GM12878 (cell line): ENCODE measurements at regions not wholly inside any gene's neighbourhood (a gene's known extent, or its start where the extent isn't known, plus 50 kb on each side); places are given as distances from the start of the nearest gene placed in this dataset.

ENCODE experiments used
- ATAC-seq: fragments of 200-7000 bp; cut with Tn5 transposase; 3 replicates; pipeline ENCODE4 v1.9.1; 2020; ENCODE audit warnings: mild to moderate bottlenecking, moderate library complexity
- BruUV-seq: library from RNA; stranded (reverse); fragments of 400-500 nt; replicated peaks from 2 replicates; lab custom pipeline; 2021; lab: Mats Ljungman, UMichigan
- CTCF ChIA-PET: fragments of 300-600 bp; sonication (Branson Sonifier 250); formaldehyde crosslinking; extraction: SDS; loops from one replicate; lab custom pipeline; 2021; ENCODE audit warnings: inconsistent platforms; lab: Yijun Ruan, JAX
- POLR2A ChIA-PET: fragments of 350-600 bp; formaldehyde crosslinking; extraction: SDS; loops from one replicate; lab custom pipeline; 2021; ENCODE audit warnings: inconsistent platforms; lab: Charles Lee
- RAD21 ChIA-PET: fragments of 300-600 bp; sonication (Branson Sonifier 250); formaldehyde crosslinking; loops from one replicate; lab custom pipeline; 2023; ENCODE audit warnings: antibody characterized with exemption; ENCODE audit not compliant: unreplicated experiment; lab: Charles Lee
- SMC1A ChIA-PET: fragments of 300-600 bp; sonication (Branson Sonifier 250); formaldehyde crosslinking; loops from one replicate; lab custom pipeline; 2023; ENCODE audit not compliant: unreplicated experiment, uncharacterized antibody; lab: Charles Lee
- DNase-seq: peaks from one replicate; pipeline ENCODE4 v3.0.0-alpha.2; 2011; ENCODE audit warnings: low read depth, low spot score
- FAIRE-seq: peaks from 3 replicates; lab custom pipeline; 2011; peaks lifted over from hg19 to GRCh38; lab: Jason Lieb, UNC
- H2AFZ ChIP-seq: 2 replicates; pipeline ENCODE4 v1.6.0; 2011; ENCODE audit warnings: low read depth, low read length, control low read depth; ENCODE audit not compliant: control insufficient read depth
- H3K27ac ChIP-seq: 2 replicates; pipeline ENCODE4 v1.5.1; 2011; ENCODE audit warnings: control low read depth; ENCODE audit not compliant: control insufficient read depth, insufficient read depth
- H3K27me3 ChIP-seq, 2 experiments: replicated peaks in 1 of 2; 2 replicates each; pipeline versions ENCODE4 v1.6.0 to v1.6.1; 2011; ENCODE audit warnings: low read length in 1 of 2; ENCODE audit not compliant: control insufficient read depth in 2 of 2, insufficient read depth in 2 of 2
- H3K36me3 ChIP-seq, 2 experiments: 2 replicates each; pipeline ENCODE4 v1.5.1; 2011; ENCODE audit warnings: low read length in 1 of 2; ENCODE audit not compliant: control insufficient read depth in 2 of 2, insufficient read depth in 2 of 2
- H3K4me1 ChIP-seq: 2 replicates; pipeline ENCODE4 v1.6.1; 2011; ENCODE audit warnings: mild to moderate bottlenecking, low read length, moderate library complexity, mixed read lengths; ENCODE audit not compliant: control insufficient read depth, insufficient read depth
- H3K4me2 ChIP-seq: 2 replicates; pipeline ENCODE4 v1.6.0; 2011; ENCODE audit warnings: control low read depth; ENCODE audit not compliant: control insufficient read depth, insufficient read depth
- H3K4me3 ChIP-seq: fragments of 200-600 bp; sonication (generic); 2 replicates; pipeline ENCODE4 v1.5.1; 2016
- H3K79me2 ChIP-seq: 2 replicates; pipeline ENCODE4 v1.6.0; 2011; ENCODE audit warnings: low read length; ENCODE audit not compliant: control insufficient read depth, insufficient read depth
- H3K9ac ChIP-seq: 2 replicates; pipeline ENCODE4 v1.8.0; 2011; ENCODE audit warnings: low read length, control low read depth, mixed read lengths; ENCODE audit not compliant: control insufficient read depth, insufficient read depth
- H3K9me3 ChIP-seq: replicated peaks from 3 replicates; pipeline ENCODE4 v1.5.1; 2011; ENCODE audit warnings: mild to moderate bottlenecking, low read length; ENCODE audit not compliant: control insufficient read depth, insufficient read depth
- H4K20me1 ChIP-seq: 2 replicates; pipeline ENCODE4 v1.6.0; 2011; ENCODE audit not compliant: control insufficient read depth, insufficient read depth
- BRCA1 ChIP-seq: IDR thresholded peaks from 2 replicates; pipeline ENCODE4 v1.6.1; 2011; ENCODE audit warnings: low read depth, low read length, improper control_type of control experiment
- CHD4 ChIP-seq: fragments of 200-600 bp; sonication (generic); IDR thresholded peaks from 2 replicates; pipeline ENCODE4 v1.6.1; 2016; ENCODE audit warnings: mild to moderate bottlenecking
- HDAC2 ChIP-seq: fragments of 200-600 bp; sonication (generic); IDR thresholded peaks from 2 replicates; pipeline ENCODE4 v1.6.1; 2017
- HSF1 ChIP-seq: fragments of 150-350 bp; IDR thresholded peaks from 2 replicates; pipeline ENCODE4 v1.6.1; 2014; ENCODE audit warnings: mild to moderate bottlenecking, low read depth, low read length
- IRF4 ChIP-seq: IDR thresholded peaks from 2 replicates; pipeline ENCODE4 v1.6.1; 2011; ENCODE audit warnings: low read depth, low read length
- LARP7 ChIP-seq: fragments of 450-650 bp; IDR thresholded peaks from 2 replicates; pipeline ENCODE4 v1.6.1; 2017; ENCODE audit warnings: mild to moderate bottlenecking
- MAX ChIP-seq: IDR thresholded peaks from 2 replicates; pipeline ENCODE4 v1.6.1; 2012; ENCODE audit warnings: low read depth, low read length, improper control_type of control experiment
- MEF2A ChIP-seq: IDR thresholded peaks from 2 replicates; pipeline ENCODE4 v1.6.1; 2011; ENCODE audit warnings: low read depth, mild to moderate bottlenecking, low read length, moderate library complexity; ENCODE audit not compliant: insufficient read depth
- NFXL1 ChIP-seq: fragments of 450-650 bp; IDR thresholded peaks from 2 replicates; pipeline ENCODE4 v1.6.1; 2017; ENCODE audit warnings: antibody characterized with exemption, mild to moderate bottlenecking, borderline replicate concordance
- POLR2AphosphoS5 ChIP-seq: IDR thresholded peaks from 2 replicates; pipeline ENCODE4 v1.6.1; 2011; ENCODE audit warnings: mild to moderate bottlenecking, low read length, inconsistent platforms
- RAD21 ChIP-seq: IDR thresholded peaks from 2 replicates; pipeline ENCODE4 v1.6.1; 2011; ENCODE audit warnings: mild to moderate bottlenecking, low read depth, low read length, moderate library complexity; ENCODE audit not compliant: insufficient read depth
- RELA ChIP-seq: fragments of 450-650 bp; IDR thresholded peaks from 2 replicates; pipeline ENCODE4 v1.8.0; 2014; ENCODE audit warnings: borderline replicate concordance; ENCODE audit not compliant: partially characterized antibody
- STAT1 ChIP-seq: fragments of 450-650 bp; conservative IDR thresholded peaks from 2 replicates; pipeline ENCODE4 v1.6.1; 2014; ENCODE audit warnings: antibody characterized with exemption, mild to moderate bottlenecking
- SUZ12 ChIP-seq: fragments of 200-600 bp; sonication (generic); IDR thresholded peaks from one replicate; pipeline ENCODE4 v1.6.1; 2018; ENCODE audit warnings: antibody characterized with exemption, mild to moderate bottlenecking; ENCODE audit not compliant: unreplicated experiment
- WGBS: methylation state at CpG from one replicate; pipeline ENCODE4 v1.1.6; 2016; ENCODE audit warnings: low lambda C conversion rate; ENCODE audit not compliant: insufficient replicate concordance, insufficient coverage; ENCODE audit errors: missing lambda C conversion rate; 5-methylcytosine and 5-hydroxymethylcytosine counted together
- in situ Hi-C: fragments of 300-500 bp; cut with MboI; formaldehyde crosslinking; loops from 9 replicates; pipeline ENCODE4 v1.14.3; 2018; ENCODE audit warnings: mixed read lengths
- intact Hi-C: fragments of 100-400 bp; cut with micrococcal nuclease; formaldehyde crosslinking; loops from one replicate; pipeline ENCODE4 v1.14.2; 2022; ENCODE audit not compliant: unreplicated experiment

GRCh38 chr6:20292905-20293304 is 80.6 kb upstream of the MBOAT1 start (continued):
- TF ChIP-seq POLR2AphosphoS5, result no peak
- no peak for TF ChIP-seq NFXL1
- TF ChIP-seq IRF4, result no peak
- no peak for TF ChIP-seq SUZ12
- TF ChIP-seq BRCA1, result no peak
- TF ChIP-seq RELA, result no peak
- TF ChIP-seq HDAC2, result no peak

GRCh38 chr6:20301256-20301655 is 89.0 kb upstream of the MBOAT1 start:
- ChIA-PET SMC1A (interaction anchor here (1.3 to 1.4 kb wide), 2 partner anchors 23 to 227 kb away, joined by 4 read pairs; no protein-coding TSS in a partner anchor), POLR2A (interaction anchor here (1.1 kb wide), 1 partner anchor 18 kb away, joined by 4 read pairs; no protein-coding TSS in a partner anchor), RAD21 (no interaction called here), CTCF (interaction anchor here (1.3 kb wide), 1 partner anchor 11 kb away, joined by 8 read pairs; no protein-coding TSS in a partner anchor)
- DNase-seq (no peak), ATAC-seq (no peak), FAIRE-seq (no peak)
- TF ChIP-seq NFXL1, result no peak
- no peak for TF ChIP-seq HSF1
- TF ChIP-seq CHD4, result no peak
- no peak for TF ChIP-seq LARP7
- TF ChIP-seq STAT1, result no peak
- TF ChIP-seq MAX, result no peak
- no peak for TF ChIP-seq RAD21
- TF ChIP-seq MEF2A, result no peak
- Histone ChIP-seq H3K9me3 (no peaks in the 10 kb centered on the region), H2AFZ (no peak overlapping the region), H3K79me2 (no peaks in the 10 kb centered on the region), H3K4me2 (no peak overlapping the region), H3K4me1 (no peaks in the 10 kb centered on the region), H4K20me1 (no peaks in the 10 kb centered on the region), H3K36me3 (no peaks in the 10 kb centered on the region), H3K27ac (no peak overlapping the region), H3K9ac (no peak overlapping the region), H3K27me3 (no peaks in the 10 kb centered on the region), H3K4me3 (no peak overlapping the region)
- intact Hi-C loops, result no loop called here
- BruUV-seq, result no TSS peak
- in situ Hi-C loops, result no loop called here
- WGBS, result 72% methylated on average over 20 of the region's 29 CpGs
